ACHN (cell line): ENCODE measurements at regions not wholly inside any gene's neighbourhood (a gene's known extent, or its start where the extent isn't known, plus 50 kb on each side); places are given as distances from the start of the nearest gene placed in this dataset.
"Not testable (repeated sequence)": the region's sequence is repeated elsewhere in the genome, so short reads cannot be mapped to it uniquely, and the experiment has no call there.

Source experiments
- DNase-seq: peaks from one replicate; pipeline ENCODE4 v3.0.0-alpha.2; 2015
- in situ Hi-C: cut with HindIII; loops from 2 replicates; pipeline ENCODE4 v1.10.0; 2017; ENCODE audit warnings: low sequenced_read_pairs, low pct_ligation_motif_present, low pct_unique_long_range_greater_than_20kb

GRCh38 chr9:1890201-1890600, 124.9 kb upstream of the SMARCA2 start:
- in situ Hi-C loops, result no loop called here
- no peak for DNase-seq

- in situ Hi-C loops, result no loop called here
- no peak for DNase-seq
These were observed 124.3 kb upstream of the SMARCA2 start for GRCh38 chr9:1890816-1891215.

- in situ Hi-C loops, result not testable (repeated sequence)
These were observed 112.0 kb upstream of the SMARCA2 start for GRCh38 chr9:1903080-1903704.

GRCh38 chr9:1907465-1907864, 107.7 kb upstream of the SMARCA2 start:
- no peak for DNase-seq
- in situ Hi-C loops, result no loop called here

More at GRCh38 chr9:1903080-1903704, 112.0 kb upstream of the SMARCA2 start:
- DNase-seq, result not testable (repeated sequence)

- DNase-seq, result no peak
These were observed 105.8 kb upstream of the SMARCA2 start for GRCh38 chr9:1909322-1909721.

GRCh38 chr9:1910269-1910811, 104.8 kb upstream of the SMARCA2 start:
- in situ Hi-C loops, result no loop called here
- DNase-seq, result no peak

More at GRCh38 chr9:1909322-1909721, 105.8 kb upstream of the SMARCA2 start:
- in situ Hi-C loops, result no loop called here

- DNase-seq, result no peak
- in situ Hi-C loops, result no loop called here
These were observed 101.4 kb upstream of the SMARCA2 start for GRCh38 chr9:1913631-1914330.

GRCh38 chr9:1916095-1916494, 99.1 kb upstream of the SMARCA2 start:
- in situ Hi-C loops, result no loop called here
- DNase-seq, result no peak

GRCh38 chr9:1916655-1917054, 98.5 kb upstream of the SMARCA2 start:
- in situ Hi-C loops, result no loop called here
- no peak for DNase-seq

- DNase-seq, result no peak
- in situ Hi-C loops, result no loop called here
These were observed 97.7 kb upstream of the SMARCA2 start for GRCh38 chr9:1917396-1917935.

- no peak for DNase-seq
- in situ Hi-C loops, result no loop called here
These were observed 97.0 kb upstream of the SMARCA2 start for GRCh38 chr9:1918108-1918507.

GRCh38 chr9:1918622-1919021, 96.5 kb upstream of the SMARCA2 start:
- in situ Hi-C loops, result no loop called here
- no peak for DNase-seq

GRCh38 chr9:1919229-1919628, 95.9 kb upstream of the SMARCA2 start:
- DNase-seq, result no peak
- in situ Hi-C loops, result no loop called here

- in situ Hi-C loops, result no loop called here
- DNase-seq, result no peak
These were observed 94.8 kb upstream of the SMARCA2 start for GRCh38 chr9:1920386-1920785.

GRCh38 chr9:1922026-1922425, 93.1 kb upstream of the SMARCA2 start:
- no peak for DNase-seq
- in situ Hi-C loops, result no loop called here

GRCh38 chr9:1927546-1927945, 87.6 kb upstream of the SMARCA2 start:
- no peak for DNase-seq
- in situ Hi-C loops, result no loop called here

GRCh38 chr9:1929134-1929533, 86.0 kb upstream of the SMARCA2 start:
- in situ Hi-C loops, result no loop called here
- DNase-seq, result no peak

- DNase-seq, result no peak
- in situ Hi-C loops, result no loop called here
These were observed 85.4 kb upstream of the SMARCA2 start for GRCh38 chr9:1929722-1930244.

- in situ Hi-C loops, DNase-seq: not testable (repeated sequence)
These were observed 84.9 kb upstream of the SMARCA2 start for GRCh38 chr9:1930245-1930736.
